Breast epithelium (tissue), 3 donors: ENCODE measurements at regions not wholly inside any gene's neighbourhood (a gene's known extent, or its start where the extent isn't known, plus 50 kb on each side); places are given as distances from the start of the nearest gene placed in this dataset.

Experiments used
- CTCF ChIP-seq, 3 donors: fragments of 450-650 bp; IDR thresholded peaks; one replicate each; pipeline ENCODE4 v1.5.1; 2016 to 2017; ENCODE audit warnings: antibody characterized with exemption in 3 of 3, mild to moderate bottlenecking in 3 of 3, moderate library complexity in 3 of 3
- POLR2A ChIP-seq: fragments of 450-650 bp; IDR thresholded peaks from one replicate; pipeline ENCODE4 v1.6.1; 2016; ENCODE audit warnings: antibody characterized with exemption, mild to moderate bottlenecking, moderate library complexity

GRCh38 chr17:71399649-71400048 is 721.2 kb upstream of the SOX9 start:
- TF ChIP-seq POLR2A = no peak
- TF ChIP-seq CTCF (IDR thresholded peaks at IDR 0.05) = no peak
